H9 (cell line): ENCODE measurements at regions not wholly inside any gene's neighbourhood (a gene's known extent, or its start where the extent isn't known, plus 50 kb on each side); places are given as distances from the start of the nearest gene placed in this dataset.
"Not testable (repeated sequence)": the region's sequence is repeated elsewhere in the genome, so short reads cannot be mapped to it uniquely, and the experiment has no call there.

Experiments
- DNase-seq: peaks from one replicate; pipeline ENCODE4 v3.0.0-alpha.2; 2017
- H2AFZ ChIP-seq: one replicate; pipeline ENCODE4 v1.6.1; 2013; ENCODE audit warnings: mild to moderate bottlenecking, low read length, control low read depth, moderate library complexity
- H2AK5ac ChIP-seq: 2 replicates; pipeline ENCODE4 v1.6.1; 2013; ENCODE audit warnings: low read length, control low read depth, mixed read lengths; ENCODE audit not compliant: insufficient read length
- H2BK120ac ChIP-seq: one replicate; pipeline ENCODE4 v1.6.1; 2013; ENCODE audit warnings: low read depth, mild to moderate bottlenecking, low read length, control low read depth, inconsistent platforms; ENCODE audit not compliant: poor library complexity, severe bottlenecking
- H2BK12ac ChIP-seq: 2 replicates; pipeline ENCODE4 v1.6.1; 2013; ENCODE audit warnings: low read length, control low read depth, mixed read lengths, low read depth; ENCODE audit not compliant: insufficient read length
- H2BK15ac ChIP-seq: 2 replicates; pipeline ENCODE4 v1.6.1; 2013; ENCODE audit warnings: low read depth, low read length, control low read depth
- H2BK20ac ChIP-seq: one replicate; pipeline ENCODE4 v1.6.1; 2013; ENCODE audit warnings: low read depth, mild to moderate bottlenecking, low read length, control low read depth, inconsistent platforms; ENCODE audit not compliant: poor library complexity, severe bottlenecking
- H2BK5ac ChIP-seq: 2 replicates; pipeline ENCODE4 v1.6.1; 2013; ENCODE audit warnings: low read length, control low read depth, mixed read lengths; ENCODE audit not compliant: insufficient read length
- H3K14ac ChIP-seq: 2 replicates; pipeline ENCODE4 v1.6.1; 2013; ENCODE audit warnings: low read length, control low read depth; ENCODE audit not compliant: insufficient read depth
- H3K18ac ChIP-seq: 2 replicates; pipeline ENCODE4 v1.6.1; 2013; ENCODE audit warnings: low read depth, mild to moderate bottlenecking, mixed read lengths, low read length, control low read depth; ENCODE audit not compliant: insufficient read length
- H3K23ac ChIP-seq: 2 replicates; pipeline ENCODE4 v1.6.1; 2013; ENCODE audit warnings: low read length, control low read depth, mixed read lengths, low read depth; ENCODE audit not compliant: insufficient read length
- H3K23me2 ChIP-seq: 2 replicates; pipeline ENCODE4 v1.6.1; 2013; ENCODE audit warnings: low read depth, mild to moderate bottlenecking, mixed read lengths, low read length, control low read depth; ENCODE audit not compliant: insufficient read length, poor library complexity, severe bottlenecking
- H3K27ac ChIP-seq: 2 replicates; pipeline ENCODE4 v1.5.1; 2013; ENCODE audit warnings: low read length, control low read depth, mixed read lengths, low read depth; ENCODE audit not compliant: insufficient read length
- H3K27me3 ChIP-seq: 2 replicates; pipeline ENCODE4 v1.6.1; 2013; ENCODE audit warnings: low read length, control low read depth, inconsistent platforms; ENCODE audit not compliant: insufficient read depth
- H3K4ac ChIP-seq: 2 replicates; pipeline ENCODE4 v1.6.1; 2013; ENCODE audit warnings: low read depth, mild to moderate bottlenecking, control low read depth, inconsistent platforms, low read length, moderate library complexity
- H3K4me1 ChIP-seq: 2 replicates; pipeline ENCODE4 v1.6.1; 2013; ENCODE audit warnings: low read length, control low read depth, inconsistent platforms; ENCODE audit not compliant: insufficient read depth
- H3K4me2 ChIP-seq: 2 replicates; pipeline ENCODE4 v1.6.1; 2013; ENCODE audit warnings: low read length, control low read depth, mixed read lengths; ENCODE audit not compliant: insufficient read length, insufficient read depth
- H3K56ac ChIP-seq: 2 replicates; pipeline ENCODE4 v1.6.1; 2013; ENCODE audit warnings: low read depth, mild to moderate bottlenecking, mixed read lengths, low read length, control low read depth; ENCODE audit not compliant: insufficient read length
- H3K79me1 ChIP-seq: 2 replicates; pipeline ENCODE4 v1.6.1; 2013; ENCODE audit warnings: low read depth, mild to moderate bottlenecking, moderate library complexity, low read length, control low read depth, inconsistent platforms; ENCODE audit not compliant: insufficient read depth, poor library complexity, severe bottlenecking
- H3K79me2 ChIP-seq: 2 replicates; pipeline ENCODE4 v1.6.1; 2013; ENCODE audit warnings: low read length, control low read depth, inconsistent platforms; ENCODE audit not compliant: insufficient read depth
- H3K9ac ChIP-seq: 2 replicates; pipeline ENCODE4 v1.6.1; 2013; ENCODE audit warnings: low read length, control low read depth, mixed read lengths; ENCODE audit not compliant: insufficient read length; ENCODE audit errors: extremely low read depth
- H3K9me3 ChIP-seq: one replicate; pipeline ENCODE4 v1.6.1; 2013; ENCODE audit warnings: low read depth, low read length, inconsistent platforms; ENCODE audit not compliant: control insufficient read depth
- H3T11ph ChIP-seq: one replicate; pipeline ENCODE4 v1.6.1; 2013; ENCODE audit warnings: mild to moderate bottlenecking, low read length, control low read depth, inconsistent platforms
- H4K20me1 ChIP-seq: one replicate; pipeline ENCODE4 v1.6.1; 2013; ENCODE audit not compliant: control insufficient read depth, insufficient read length, insufficient read depth
- H4K5ac ChIP-seq: 2 replicates; pipeline ENCODE4 v1.6.1; 2013; ENCODE audit warnings: low read depth, mild to moderate bottlenecking, mixed read lengths, low read length, control low read depth; ENCODE audit not compliant: insufficient read length
- H4K8ac ChIP-seq: replicated peaks from 2 replicates; pipeline ENCODE4 v1.6.1; 2013; ENCODE audit warnings: low read length, control low read depth, mixed read lengths, low read depth; ENCODE audit not compliant: insufficient read length
- H4K91ac ChIP-seq: 2 replicates; pipeline ENCODE4 v1.6.1; 2013; ENCODE audit warnings: low read depth, mild to moderate bottlenecking, moderate library complexity, mixed read lengths, low read length, control low read depth; ENCODE audit not compliant: insufficient read length
- H3K27ac Mint-ChIP-seq, 3 experiments: 2 replicates in 2 of 3; 3 replicates in 1 of 3; pipeline ENCODE4 v1.8.0; 2020 to 2021; ENCODE audit warnings: mixed read lengths in 3 of 3, mild to moderate bottlenecking in 1 of 3, moderate library complexity in 1 of 3
- H3K27me3 Mint-ChIP-seq: 2 replicates; pipeline ENCODE4 v1.8.0; 2021; ENCODE audit warnings: low read depth, mild to moderate bottlenecking, moderate library complexity, mixed read lengths
- H3K36me3 Mint-ChIP-seq, 3 experiments: 2 replicates in 2 of 3; 3 replicates in 1 of 3; pipeline ENCODE4 v1.8.0; 2020 to 2021; ENCODE audit warnings: low read depth in 3 of 3, mixed read lengths in 3 of 3; ENCODE audit not compliant: insufficient read depth in 1 of 3
- H3K4me1 Mint-ChIP-seq, 2 experiments: 2 replicates each; pipeline ENCODE4 v1.8.0; 2020; ENCODE audit warnings: mixed read lengths in 2 of 2
- H3K4me3 Mint-ChIP-seq, 2 experiments: 2 replicates in 1 of 2; 3 replicates in 1 of 2; pipeline ENCODE4 v1.8.0; 2020 to 2021; ENCODE audit warnings: mild to moderate bottlenecking in 2 of 2, mixed read lengths in 2 of 2, moderate library complexity in 1 of 2
- H3K9me3 Mint-ChIP-seq, 2 experiments: 2 replicates in 1 of 2; 3 replicates in 1 of 2; pipeline ENCODE4 v1.8.0; 2020; ENCODE audit warnings: mild to moderate bottlenecking in 2 of 2, mixed read lengths in 2 of 2, moderate library complexity in 1 of 2
- CTCF ChIP-seq: fragments of 200-600 bp; sonication (generic); conservative IDR thresholded peaks from 3 replicates; pipeline ENCODE4 v1.8.0; 2021; ENCODE audit warnings: antibody characterized with exemption, mild to moderate bottlenecking
- WGBS: extraction: QIAGEN DNeasy Blood & Tissue Kit; methylation state at CpG from one replicate; pipeline ENCODE4 v1.1.7; 2013; ENCODE audit warnings: missing lambda C conversion rate, low lambda C conversion rate, mixed read lengths; ENCODE audit not compliant: insufficient read length; ENCODE audit errors: extremely low coverage; 5-methylcytosine and 5-hydroxymethylcytosine counted together

- Histone ChIP-seq H3K18ac (no peak overlapping the region), H3K4me1 (peaks cover 3% of the 10 kb centered on the region; the same call in 1 of the 2 replicates), H3K27me3 (no peaks in the 10 kb centered on the region), H3T11ph (no peak overlapping the region), H2BK15ac (no peak overlapping the region), H2BK12ac (no peak overlapping the region), H3K27ac (peak overlapping the region; percentile 33), H4K91ac (no peak overlapping the region), H3K79me1 (no peaks in the 10 kb centered on the region), H2BK120ac (no peak overlapping the region), H3K56ac (no peak overlapping the region), H2AFZ (no peak overlapping the region), H4K5ac (no peak overlapping the region), H4K8ac (no peak overlapping the region), H4K20me1 (no peaks in the 10 kb centered on the region), H3K14ac (no peak overlapping the region), H3K79me2 (no peaks in the 10 kb centered on the region), H3K4ac (no peak overlapping the region), H3K9me3 (no peaks in the 10 kb centered on the region), H2AK5ac (no peak overlapping the region), H2BK5ac (no peak overlapping the region), H3K23ac (no peak overlapping the region), H3K4me2 (no peak overlapping the region), H3K23me2 (no peaks in the 10 kb centered on the region), H2BK20ac (no peak overlapping the region), H3K9ac (no peak overlapping the region)
- DNase-seq = peak; percentile 35
- H3K4me1 Mint-ChIP-seq = peaks cover 21 to 26% of the 10 kb centered on the region in 2 experiments
- no peak overlapping the region; a peak in 1 of 5 replicates for H3K4me3 Mint-ChIP-seq
- H3K27ac Mint-ChIP-seq = peak overlapping the region; percentile 85 to 96 (median 87)
- H3K9me3 Mint-ChIP-seq = no peaks in the 10 kb centered on the region; a peak in 1 of 5 replicates
- H3K27me3 Mint-ChIP-seq = no peaks in the 10 kb centered on the region
- no peak for TF ChIP-seq CTCF
- WGBS = no CpG with 5 or more reads among the region's 1 CpG
- H3K36me3 Mint-ChIP-seq = peaks cover 0 to 13% (median 0%) of the 10 kb centered on the region in 3 experiments; a peak in 2 of 7 replicates
Observed at GRCh38 chr7:120190566-120190965, 82.4 kb upstream of the KCND2 start.

GRCh38 chr7:120191423-120191822, 81.6 kb upstream of the KCND2 start:
- not testable (repeated sequence) for H3K9ac ChIP-seq, H4K8ac ChIP-seq, H2AK5ac ChIP-seq, DNase-seq, H3T11ph ChIP-seq, H3K23ac ChIP-seq, H3K79me1 ChIP-seq, H3K56ac ChIP-seq, H2BK15ac ChIP-seq, H3K79me2 ChIP-seq, H2BK12ac ChIP-seq, H3K18ac ChIP-seq, H4K5ac ChIP-seq, H3K23me2 ChIP-seq, H3K14ac ChIP-seq, H3K27me3 Mint-ChIP-seq, H3K4me3 Mint-ChIP-seq, H4K20me1 ChIP-seq, H3K27me3 ChIP-seq, H3K9me3 Mint-ChIP-seq, H2BK5ac ChIP-seq, H2BK120ac ChIP-seq, H2AFZ ChIP-seq, H4K91ac ChIP-seq, H3K4ac ChIP-seq, H3K27ac ChIP-seq, H2BK20ac ChIP-seq, H3K4me2 ChIP-seq, H3K4me1 ChIP-seq, H3K9me3 ChIP-seq
- peak overlapping the region in 1 of 3 experiments; percentile 63; a peak in 1 of 7 replicates for H3K27ac Mint-ChIP-seq
- peaks cover 21 to 26% of the 10 kb centered on the region in 2 experiments for H3K4me1 Mint-ChIP-seq
- no CpG with 5 or more reads among the region's 1 CpG for WGBS
- H3K36me3 Mint-ChIP-seq = peaks cover 0 to 14% (median 0%) of the 10 kb centered on the region in 3 experiments; a peak in 2 of 7 replicates
